NCI-H2171 treated with DMSO at 0.1 percent for 48 hours (cell line): ENCODE measurements at regions not wholly inside any gene's neighbourhood (a gene's known extent, or its start where the extent isn't known, plus 50 kb on each side); places are given as distances from the start of the nearest gene placed in this dataset.
"Not testable (repeated sequence)": the region's sequence is repeated elsewhere in the genome, so short reads cannot be mapped to it uniquely, and the experiment has no call there.

Source experiments
- DNase-seq: peaks from one replicate; lab custom pipeline; 2025; lab: John Stamatoyannopoulos, UW

- DNase-seq, result not testable (repeated sequence)
These were observed 71.0 kb upstream of the SH3GLB1 start for GRCh38 chr1:86633306-86633838.

GRCh38 chr1:86633921-86634320 lies 70.5 kb upstream of the SH3GLB1 start:
- no peak for DNase-seq

- DNase-seq, result no peak
These were observed 67.5 kb upstream of the SH3GLB1 start for GRCh38 chr1:86636898-86637297.

GRCh38 chr1:86640161-86640670 lies 64.2 kb upstream of the SH3GLB1 start:
- DNase-seq, result no peak

GRCh38 chr1:86641318-86641717 lies 63.1 kb upstream of the SH3GLB1 start:
- DNase-seq, result no peak

GRCh38 chr1:86644655-86645054 lies 59.7 kb upstream of the SH3GLB1 start:
- DNase-seq, result not testable (repeated sequence)

- peak; percentile 26 for DNase-seq
These were observed 58.5 kb upstream of the SH3GLB1 start for GRCh38 chr1:86645851-86646250.

- no peak for DNase-seq
These were observed 58.1 kb upstream of the SH3GLB1 start for GRCh38 chr1:86646256-86646655.

- DNase-seq, result no peak
These were observed 56.1 kb upstream of the SH3GLB1 start for GRCh38 chr1:86648255-86648654.

- DNase-seq, result no peak
These were observed 54.8 kb upstream of the SH3GLB1 start for GRCh38 chr1:86649618-86650017.

- no peak for DNase-seq
These were observed 54.3 kb upstream of the SH3GLB1 start for GRCh38 chr1:86650065-86650464.
